Fibroblast of skin of right biceps (primary cell): ENCODE measurements at regions not wholly inside any gene's neighbourhood (a gene's known extent, or its start where the extent isn't known, plus 50 kb on each side); places are given as distances from the start of the nearest gene placed in this dataset.
A peak's percentile ranks its signal among the peaks of the same experiment; 100 is the strongest.

Experiments
- DNase-seq: peaks from one replicate; pipeline ENCODE4 v3.0.0-alpha.2; 2013

GRCh38 chr3:132239587-132239986 lies 77.6 kb upstream of the ACP3 start:
- no peak for DNase-seq

GRCh38 chr3:132241776-132242514 lies 75.3 kb upstream of the ACP3 start:
- DNase-seq: no peak

DNA sequence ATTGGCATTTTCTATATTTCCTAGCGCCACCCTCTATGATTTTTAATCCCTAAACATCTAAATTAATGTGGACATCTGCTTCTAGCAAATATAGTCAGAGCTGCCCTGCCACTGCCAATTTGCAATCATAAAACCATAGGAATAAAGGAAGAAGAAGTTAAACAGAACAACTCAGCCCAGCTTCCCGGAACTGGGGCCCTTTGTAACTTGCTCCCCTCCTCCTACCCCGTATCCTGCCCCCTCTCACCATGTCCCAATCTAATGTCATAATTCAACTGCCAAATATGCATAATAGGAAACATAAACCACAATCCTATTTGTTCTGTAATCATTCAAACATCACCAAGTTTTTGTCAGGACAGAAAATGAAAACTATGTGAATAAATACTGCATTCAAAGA lies 74.4 kb upstream of the ACP3 start:
- DNase-seq: no peak

DNA sequence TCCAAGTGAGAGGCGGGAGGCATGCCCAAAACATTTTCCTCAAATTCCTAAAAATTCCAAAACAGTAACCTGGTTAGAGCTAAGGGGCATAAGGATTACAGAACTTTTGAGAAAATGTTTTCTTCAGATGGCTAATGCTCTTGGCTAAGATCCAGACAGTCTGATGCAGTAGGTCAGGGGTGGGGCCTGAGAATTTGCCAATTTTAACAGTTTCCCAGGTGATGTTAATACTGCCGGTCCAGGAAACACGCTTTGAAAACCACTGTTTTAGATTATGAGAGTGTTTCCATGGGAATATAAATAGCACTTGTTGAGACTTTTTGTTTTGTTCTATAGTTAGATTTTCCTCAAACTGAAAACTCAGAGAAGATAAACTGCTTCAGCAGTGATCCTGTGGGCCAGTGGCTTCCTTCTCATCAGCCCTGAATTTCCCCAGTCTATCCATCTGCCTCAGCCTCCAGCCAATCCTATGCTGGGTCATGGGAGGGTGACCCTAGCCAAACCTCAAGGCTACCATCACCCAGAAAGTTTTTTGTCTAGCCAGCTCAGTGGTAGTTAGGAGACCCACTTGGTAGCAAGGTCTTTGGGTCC lies 71.6 kb upstream of the ACP3 start:
- DNase-seq: peak; percentile 4

DNA sequence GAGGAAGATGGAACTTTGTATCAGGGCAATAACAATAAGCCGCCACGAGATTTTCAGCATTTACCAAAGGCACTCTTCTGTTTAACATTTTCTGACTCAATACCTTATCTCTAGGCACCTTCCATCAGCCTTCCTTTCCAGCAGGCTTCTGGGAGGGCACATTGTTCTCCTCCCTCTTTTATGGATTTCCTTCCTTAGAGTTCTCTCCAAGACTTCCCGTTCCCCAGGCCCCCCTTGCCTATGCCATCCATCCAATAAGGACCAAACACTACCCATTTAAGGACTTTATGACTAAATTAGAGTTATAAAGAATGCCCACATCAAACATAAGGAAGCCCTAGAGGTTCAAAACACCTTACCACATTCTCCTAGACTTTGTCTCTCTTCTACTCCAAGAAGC lies 71.0 kb upstream of the ACP3 start:
- no peak for DNase-seq

DNA sequence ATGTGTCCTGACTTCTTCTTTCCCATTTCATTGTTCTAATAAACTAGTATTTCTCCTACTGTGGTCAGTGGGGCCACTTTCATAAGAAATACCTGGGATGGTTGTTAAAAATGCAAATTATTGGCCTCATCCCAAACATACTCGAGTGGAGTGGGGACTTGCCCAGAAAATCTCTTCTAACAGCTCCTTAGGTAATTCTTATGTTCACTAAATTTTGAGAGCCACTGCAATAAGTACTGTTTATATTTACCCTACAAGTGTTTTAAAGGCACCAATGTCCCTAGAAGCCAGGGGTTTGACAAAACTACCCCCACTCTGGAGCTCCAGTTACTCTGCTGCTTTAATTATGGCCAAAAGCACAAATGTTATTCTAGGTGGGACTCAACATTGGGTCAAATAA lies 70.0 kb upstream of the ACP3 start:
- no peak for DNase-seq

- no peak for DNase-seq
These were observed 68.7 kb upstream of the ACP3 start for GRCh38 chr3:132248490-132248889.

DNA sequence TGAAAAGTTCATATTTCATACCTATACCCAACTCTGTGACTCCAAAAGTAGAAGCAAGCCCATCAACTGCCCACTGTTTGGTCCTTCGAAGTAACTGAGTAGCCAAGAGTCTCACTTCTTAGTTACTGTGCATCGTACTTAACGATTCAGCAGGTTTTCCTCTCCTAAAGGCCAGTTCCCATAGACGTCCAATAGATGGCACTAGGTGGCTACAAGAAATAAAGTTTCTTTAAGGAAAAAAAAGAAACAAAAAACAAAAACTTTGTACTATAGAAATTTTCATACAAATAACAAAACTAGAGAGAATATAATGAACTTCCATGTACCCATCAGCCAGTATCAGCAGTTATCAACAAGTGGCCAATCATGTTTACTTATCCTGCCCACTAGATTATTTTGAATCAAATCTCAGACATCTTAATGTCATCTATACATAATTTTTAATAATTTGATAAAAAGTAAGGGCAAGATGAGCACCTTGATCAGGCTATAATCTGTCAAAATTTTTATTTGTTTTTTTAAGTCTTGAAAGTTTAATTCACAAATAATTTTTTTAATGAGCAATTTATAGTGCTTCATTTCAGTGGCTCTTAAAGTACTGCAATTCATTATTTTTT lies 63.8 kb upstream of the ACP3 start:
- peak; percentile 55 for DNase-seq

GRCh38 chr3:132254076-132254755 lies 63.0 kb upstream of the ACP3 start:
- DNase-seq: peak; percentile 6

GRCh38 chr3:132255041-132255745 lies 62.0 kb upstream of the ACP3 start:
- DNase-seq: peak; percentile 70

DNA sequence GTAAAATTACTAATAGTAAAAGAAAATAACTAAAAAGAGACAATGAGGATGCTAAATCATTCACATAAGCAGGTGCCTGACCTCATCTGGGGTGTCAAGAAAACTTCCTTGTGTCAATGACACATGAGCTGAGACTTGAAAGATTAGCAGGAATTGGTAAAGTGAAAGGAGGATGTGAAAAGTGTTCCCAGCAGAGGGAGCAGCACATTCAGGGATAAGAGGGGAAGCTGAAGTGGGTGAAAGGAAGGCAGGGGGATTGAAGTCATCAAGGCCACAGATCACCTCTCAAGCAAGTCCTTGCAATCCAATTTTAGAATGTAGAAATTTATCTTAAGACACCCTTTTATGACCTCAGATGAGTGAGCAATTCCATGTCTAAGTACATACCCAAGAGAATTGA lies 60.2 kb upstream of the ACP3 start:
- peak; percentile 53 for DNase-seq

GRCh38 chr3:132261506-132261905 lies 55.7 kb upstream of the ACP3 start:
- no peak for DNase-seq

GRCh38 chr3:132262305-132262704 lies 54.9 kb upstream of the ACP3 start:
- DNase-seq: no peak

DNA sequence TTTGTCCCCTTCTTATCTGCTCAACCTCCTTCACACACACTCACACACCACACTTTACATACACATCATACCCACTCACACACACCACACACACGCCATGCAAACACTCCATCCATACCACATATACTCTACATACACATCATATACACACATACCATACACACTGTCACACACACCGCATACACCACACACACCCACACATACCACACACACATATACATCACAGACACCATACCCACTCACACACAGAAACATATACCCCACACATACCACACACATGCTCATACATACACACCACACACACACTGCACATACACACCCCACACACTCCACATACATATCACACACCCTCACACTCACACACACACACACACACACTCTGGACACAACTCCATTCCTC lies 54.3 kb upstream of the ACP3 start:
- no peak for DNase-seq

GRCh38 chr3:132265028-132265427 lies 52.2 kb upstream of the ACP3 start:
- DNase-seq: no peak

DNA sequence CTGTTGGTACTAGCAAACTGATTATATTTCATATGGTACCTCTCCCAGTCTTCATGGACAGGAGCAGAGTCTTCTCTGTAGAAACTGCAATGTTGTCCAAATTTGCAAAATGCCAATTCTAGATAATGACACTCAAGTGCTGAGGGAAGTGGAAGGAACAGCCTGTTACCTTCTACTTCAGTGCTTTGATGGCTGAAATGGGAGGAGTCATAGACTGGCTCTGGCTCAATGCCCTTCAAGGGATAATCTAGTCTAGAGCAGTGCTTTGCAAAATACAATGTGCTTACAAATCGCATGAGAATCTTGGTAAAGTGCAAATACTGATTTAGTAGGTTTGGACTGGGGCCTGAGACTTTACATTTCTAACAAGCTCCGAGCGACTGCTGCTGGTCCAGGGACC lies 51.7 kb upstream of the ACP3 start:
- no peak for DNase-seq

DNA sequence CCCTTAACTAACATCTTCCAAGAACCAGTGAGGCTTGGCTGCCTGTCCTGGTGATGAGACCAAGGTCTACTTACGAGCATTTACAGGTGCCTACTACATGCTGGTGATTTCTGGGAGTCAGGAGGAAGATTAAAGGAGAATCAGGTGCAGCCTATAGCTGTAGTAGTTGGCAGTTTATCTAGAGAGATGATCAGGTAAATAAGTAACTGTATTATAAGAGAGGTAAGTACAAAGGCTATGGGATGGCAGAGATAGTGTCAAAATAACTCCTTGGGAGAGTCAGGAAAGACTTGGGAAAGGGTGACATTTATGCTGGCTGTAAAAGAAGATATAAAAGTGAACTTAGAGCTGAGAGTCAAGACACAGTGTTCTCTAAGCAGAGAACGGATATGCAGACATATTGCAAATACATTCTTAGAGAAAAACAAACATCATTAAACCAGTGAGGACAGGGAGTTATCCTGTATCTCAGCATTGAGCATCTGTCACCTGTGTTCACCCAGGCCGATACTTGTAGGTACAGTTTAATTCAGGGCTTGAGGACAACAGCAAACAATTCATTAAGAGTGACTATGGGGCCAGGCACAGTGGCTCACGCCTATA lies 49.7 kb upstream of the ACP3 start:
- no peak for DNase-seq
